ENCODE measurements at regions not wholly inside any gene's neighbourhood (a gene's known extent, or its start where the extent isn't known, plus 50 kb on each side); places are given as distances from the start of the nearest gene placed in this dataset.

DNA sequence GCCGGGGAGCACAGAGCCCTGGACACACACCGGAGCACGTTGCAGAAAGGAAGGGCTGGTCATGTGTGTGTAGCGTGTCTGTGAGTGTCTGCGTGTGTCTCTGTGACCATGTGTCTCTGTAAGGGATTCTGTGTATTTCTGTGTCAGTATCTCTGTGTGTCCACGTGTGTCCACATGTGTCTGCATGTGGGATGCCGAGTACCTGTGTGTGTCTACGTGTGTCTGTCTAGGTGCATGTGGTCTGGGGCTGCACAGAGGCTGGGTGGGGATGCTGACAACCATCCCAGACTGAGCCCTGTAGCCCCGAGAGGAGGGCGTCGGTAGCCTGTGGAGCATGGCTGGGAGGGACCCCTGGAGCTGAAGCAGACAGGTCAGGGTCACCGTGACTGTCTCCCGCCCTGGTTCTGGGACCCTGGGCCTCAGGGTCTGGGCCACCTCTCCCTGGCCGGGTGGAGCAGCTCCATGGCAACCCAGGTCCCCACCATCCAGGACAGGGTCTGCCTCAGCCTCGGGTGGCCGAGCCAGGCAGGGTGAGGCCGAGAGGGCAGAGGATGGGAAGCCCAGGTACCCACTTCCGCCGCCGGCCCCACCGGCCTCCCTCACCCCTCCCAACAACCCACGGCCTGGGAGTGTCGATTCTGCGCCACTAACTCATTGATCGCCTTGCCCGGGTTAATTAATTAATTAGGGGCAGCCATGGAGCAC lies 122.7 kb downstream of the FAM53A start:
- Histone ChIP-seq H3K27ac (ENCODE audit: low read length) (no peak overlapping the region), H3K4me3 (ENCODE audit: control insufficient read depth in 1 of 2, extremely low read depth in 1 of 2, low read length in 1 of 2) (no peak overlapping the region), H3K27me3 (replicated peaks in 1 of 2; ENCODE audit: control insufficient read depth in 2 of 2, extremely low read depth in 1 of 2, insufficient read depth in 2 of 2, low read length in 1 of 2) (peaks cover 0 to 79% of the 10 kb centered on the region in 2 experiments), H3K9me3 (no peaks in the 10 kb centered on the region), H3K4me1 (ENCODE audit: control insufficient read depth in 1 of 2, extremely low read depth in 1 of 2, insufficient read depth in 2 of 2, low read length in 2 of 2) (peaks cover 0 to 6% of the 10 kb centered on the region in 2 experiments), H3K36me3 (ENCODE audit: control insufficient read depth in 2 of 2, extremely low read depth in 1 of 2, insufficient read depth in 1 of 2, low read length in 1 of 2) (no peaks in the 10 kb centered on the region)
- DNase-seq (no peak), ATAC-seq (replicated peaks in 1 of 4) (no peak)
- Mint-ChIP-seq H3K4me3 (no peak overlapping the region), H3K4me1 (peaks cover 3 to 6% (median 3%) of the 10 kb centered on the region in 3 donors), H3K27ac (no peak overlapping the region), H3K36me3 (no peaks in the 10 kb centered on the region), H3K9me3 (no peaks in the 10 kb centered on the region), H3K27me3 (peaks cover 12 to 35% of the 10 kb centered on the region in 2 donors)
- POLR2A ChIA-PET, result no interaction called here
- 77% methylated on average over 14 of the region's 26 CpGs for WGBS (ENCODE audit: insufficient coverage)
- CTCF ChIA-PET, result no interaction called here

DNA sequence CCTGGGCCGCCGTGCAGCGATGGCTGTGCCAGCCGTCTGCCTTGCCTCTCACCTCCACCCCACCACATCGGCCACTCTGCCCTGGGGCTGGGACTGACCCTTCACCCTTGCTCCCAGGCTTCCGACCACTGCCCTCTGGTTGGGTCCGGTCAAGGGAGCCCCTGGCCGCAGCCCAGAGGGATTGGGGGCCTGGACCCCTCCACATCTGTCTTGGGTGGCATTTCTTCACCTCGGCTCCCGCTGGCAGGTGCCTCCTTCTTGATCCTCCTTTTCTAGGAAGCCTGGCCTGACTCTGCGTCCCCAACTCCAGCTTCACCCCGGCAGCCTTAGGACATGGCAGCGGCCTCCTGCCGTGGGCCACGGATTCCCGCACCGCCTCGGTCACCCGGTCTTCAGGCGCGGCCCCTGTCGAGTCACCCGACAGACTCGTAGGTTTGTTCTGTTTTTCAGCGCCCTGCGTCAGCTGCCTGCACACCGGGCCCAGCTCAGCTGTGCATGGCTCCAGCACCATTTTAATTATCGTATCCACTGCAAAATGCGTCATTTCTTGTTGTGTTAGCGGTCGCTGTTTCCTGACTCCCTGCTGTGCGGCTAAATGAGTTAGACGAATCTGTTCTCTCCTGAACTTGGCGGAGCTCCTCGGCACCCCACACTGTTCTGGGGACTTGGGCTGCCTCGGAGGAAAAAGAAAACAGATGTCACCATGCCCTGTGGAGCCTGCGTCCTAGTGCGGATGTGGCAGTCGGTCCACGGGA lies 124.0 kb downstream of the FAM53A start:
- Mint-ChIP-seq H3K4me3 (no peak overlapping the region), H3K9me3 (no peaks in the 10 kb centered on the region), H3K27me3 (peaks cover 10 to 33% of the 10 kb centered on the region in 2 donors), H3K27ac (no peak overlapping the region), H3K4me1 (no peaks in the 10 kb centered on the region), H3K36me3 (no peaks in the 10 kb centered on the region)
- DNase-seq (no peak), ATAC-seq (replicated peaks in 1 of 4) (no peak)
- H3K4me1 ChIP-seq (ENCODE audit: control insufficient read depth in 1 of 2, extremely low read depth in 1 of 2, insufficient read depth in 2 of 2, low read length in 2 of 2), result no peaks in the 10 kb centered on the region
- WGBS (ENCODE audit: insufficient coverage), result 90% methylated on average over 38 of the region's 40 CpGs
- no peaks in the 10 kb centered on the region for H3K9me3 ChIP-seq
- H3K27me3 ChIP-seq (replicated peaks in 1 of 2; ENCODE audit: control insufficient read depth in 2 of 2, extremely low read depth in 1 of 2, insufficient read depth in 2 of 2, low read length in 1 of 2), result peaks cover 0 to 77% of the 10 kb centered on the region in 2 experiments
- ChIA-PET POLR2A (no interaction called here), CTCF (no interaction called here)
- no peak overlapping the region for H3K27ac ChIP-seq (ENCODE audit: low read length)
- no peaks in the 10 kb centered on the region for H3K36me3 ChIP-seq (ENCODE audit: control insufficient read depth in 2 of 2, extremely low read depth in 1 of 2, insufficient read depth in 1 of 2, low read length in 1 of 2)
- H3K4me3 ChIP-seq (ENCODE audit: control insufficient read depth in 1 of 2, extremely low read depth in 1 of 2, low read length in 1 of 2), result no peak overlapping the region

DNA sequence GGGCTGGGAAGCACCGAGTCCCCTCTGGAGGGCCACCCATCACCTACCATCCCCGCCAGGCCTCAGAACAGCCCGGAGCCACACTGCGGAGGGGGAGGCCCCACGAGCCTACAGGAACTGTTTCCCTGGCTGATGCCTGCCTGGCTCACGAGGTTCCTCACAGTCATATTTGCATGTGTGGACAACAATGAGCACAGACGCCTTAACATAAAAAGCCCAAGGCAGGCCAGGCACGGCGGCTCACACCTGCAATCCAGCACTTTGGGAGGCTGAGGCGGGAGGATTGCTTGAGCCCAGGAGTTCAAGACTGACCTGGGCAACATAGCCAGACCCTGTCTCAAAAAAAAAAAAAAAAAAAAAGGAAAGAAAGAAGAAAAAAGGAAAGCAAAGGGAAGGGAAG lies 125.9 kb downstream of the FAM53A start:
- ATAC-seq (replicated peaks in 1 of 4) (no peak), DNase-seq (no peak)
- no peak overlapping the region for H3K27ac Mint-ChIP-seq
- ChIA-PET CTCF (no interaction called here), POLR2A (no interaction called here)
- H3K4me1 Mint-ChIP-seq, result no peaks in the 10 kb centered on the region
- Histone ChIP-seq H3K4me1 (ENCODE audit: control insufficient read depth in 1 of 2, extremely low read depth in 1 of 2, insufficient read depth in 2 of 2, low read length in 2 of 2) (no peaks in the 10 kb centered on the region), H3K27ac (ENCODE audit: low read length) (no peak overlapping the region), H3K27me3 (replicated peaks in 1 of 2; ENCODE audit: control insufficient read depth in 2 of 2, extremely low read depth in 1 of 2, insufficient read depth in 2 of 2, low read length in 1 of 2) (peaks cover 0 to 68% of the 10 kb centered on the region in 2 experiments), H3K9me3 (no peaks in the 10 kb centered on the region), H3K4me3 (ENCODE audit: control insufficient read depth in 1 of 2, extremely low read depth in 1 of 2, low read length in 1 of 2) (no peak overlapping the region), H3K36me3 (ENCODE audit: control insufficient read depth in 2 of 2, extremely low read depth in 1 of 2, insufficient read depth in 1 of 2, low read length in 1 of 2) (no peaks in the 10 kb centered on the region)
- H3K4me3 Mint-ChIP-seq, result no peak overlapping the region
- 66% methylated on average over 7 of the region's 10 CpGs for WGBS (ENCODE audit: insufficient coverage)
- H3K27me3 Mint-ChIP-seq, result peaks cover 16 to 30% of the 10 kb centered on the region in 2 donors
- no peaks in the 10 kb centered on the region for H3K9me3 Mint-ChIP-seq
- H3K36me3 Mint-ChIP-seq, result no peaks in the 10 kb centered on the region

DNA sequence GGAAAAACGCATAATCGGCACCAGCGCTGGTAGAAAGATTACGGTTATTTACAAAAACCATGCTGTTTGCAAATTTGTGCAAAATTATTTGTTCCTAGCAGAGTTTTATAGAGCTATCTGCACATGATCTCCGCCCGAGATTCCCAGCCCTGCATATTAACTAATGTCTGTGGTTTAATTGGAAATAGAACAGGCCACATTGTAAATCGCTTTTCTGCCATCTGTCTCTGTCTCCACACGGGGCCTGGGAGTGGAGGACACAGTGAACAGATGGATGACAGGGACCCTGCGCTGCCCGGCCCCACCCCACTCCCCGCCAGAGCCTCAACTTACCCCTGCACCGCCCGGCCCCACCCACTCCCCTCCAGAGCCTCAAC lies 126.9 kb downstream of the FAM53A start:
- ATAC-seq (replicated peaks in 1 of 4) (no peak), DNase-seq (no peak)
- H3K4me1 ChIP-seq (ENCODE audit: control insufficient read depth in 1 of 2, extremely low read depth in 1 of 2, insufficient read depth in 2 of 2, low read length in 2 of 2), result no peaks in the 10 kb centered on the region
- Mint-ChIP-seq H3K27ac (no peak overlapping the region), H3K36me3 (no peaks in the 10 kb centered on the region), H3K4me3 (no peak overlapping the region), H3K27me3 (peaks cover 16 to 31% of the 10 kb centered on the region in 2 donors), H3K4me1 (no peaks in the 10 kb centered on the region), H3K9me3 (no peaks in the 10 kb centered on the region)
- no peak overlapping the region for H3K27ac ChIP-seq (ENCODE audit: low read length)
- POLR2A ChIA-PET, result no interaction called here
- H3K4me3 ChIP-seq (ENCODE audit: control insufficient read depth in 1 of 2, extremely low read depth in 1 of 2, low read length in 1 of 2), result no peak overlapping the region
- 90% methylated on average over 3 of the region's 13 CpGs for WGBS (ENCODE audit: insufficient coverage)
- peaks cover 0 to 63% of the 10 kb centered on the region in 2 experiments for H3K27me3 ChIP-seq (replicated peaks in 1 of 2; ENCODE audit: control insufficient read depth in 2 of 2, extremely low read depth in 1 of 2, insufficient read depth in 2 of 2, low read length in 1 of 2)
- no peaks in the 10 kb centered on the region for H3K36me3 ChIP-seq (ENCODE audit: control insufficient read depth in 2 of 2, extremely low read depth in 1 of 2, insufficient read depth in 1 of 2, low read length in 1 of 2)
- CTCF ChIA-PET, result no interaction called here
- no peaks in the 10 kb centered on the region for H3K9me3 ChIP-seq

DNA sequence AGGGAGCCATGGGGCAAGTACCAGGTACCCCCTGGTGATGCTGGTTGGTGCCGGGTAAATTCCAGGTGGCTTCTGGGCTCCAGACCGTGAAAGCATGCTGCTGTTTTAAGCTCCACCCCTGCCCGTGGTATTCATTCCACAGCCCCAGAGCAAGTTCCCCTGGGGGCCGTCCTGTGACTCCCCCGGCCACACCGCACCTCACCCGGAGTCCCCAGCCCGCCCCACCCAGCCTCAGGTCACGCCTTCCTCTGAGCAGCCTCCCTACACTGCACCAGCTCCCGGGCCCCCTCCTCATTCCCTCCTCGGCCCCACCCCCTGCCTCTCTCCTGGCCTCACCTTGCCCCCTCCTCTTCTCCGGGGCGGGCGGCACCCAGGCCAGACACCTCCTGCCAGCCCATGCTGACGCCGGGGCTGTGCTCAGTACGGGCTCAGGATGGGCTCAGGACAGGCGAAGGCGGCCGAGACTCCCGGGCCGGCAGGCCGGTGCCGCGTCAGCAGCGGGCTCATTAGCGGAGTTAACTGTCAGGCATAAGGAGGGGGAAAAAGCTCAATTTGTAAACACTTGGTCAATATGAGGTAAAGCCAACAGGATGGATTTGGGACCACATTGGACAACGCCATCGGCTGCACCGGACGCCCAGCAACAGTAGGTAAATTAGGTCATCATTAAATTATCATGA lies 127.4 kb downstream of the FAM53A start:
- no peaks in the 10 kb centered on the region for H3K9me3 ChIP-seq
- H3K36me3 ChIP-seq (ENCODE audit: control insufficient read depth in 2 of 2, extremely low read depth in 1 of 2, insufficient read depth in 1 of 2, low read length in 1 of 2), result no peaks in the 10 kb centered on the region
- peak in 1 of 4 experiments; percentile 22 for ATAC-seq (replicated peaks in 1 of 4)

DNA sequence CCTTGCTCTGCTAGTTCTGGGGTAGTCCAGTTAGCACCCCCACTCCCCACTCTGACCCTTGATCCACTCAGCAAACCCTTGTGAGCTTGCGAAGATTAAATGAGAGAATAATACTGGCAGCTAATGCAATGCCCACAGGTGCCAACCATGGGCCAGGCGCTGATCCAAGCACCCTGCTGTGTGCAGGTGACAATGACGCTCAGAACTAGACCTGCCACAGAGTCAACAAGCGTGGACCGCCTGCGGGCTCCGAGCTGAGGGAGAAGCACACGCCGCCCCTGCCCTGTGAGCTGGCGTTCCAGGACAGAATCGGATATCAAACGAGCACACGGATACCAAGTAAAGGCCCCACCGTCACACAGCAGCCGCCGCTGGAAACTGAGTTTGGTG lies 129.2 kb downstream of the FAM53A start:
- Mint-ChIP-seq H3K27me3 (peaks cover 12 to 21% of the 10 kb centered on the region in 2 donors), H3K9me3 (no peaks in the 10 kb centered on the region), H3K4me1 (no peaks in the 10 kb centered on the region), H3K4me3 (no peak overlapping the region), H3K27ac (no peak overlapping the region), H3K36me3 (no peaks in the 10 kb centered on the region)
- DNase-seq (no peak), ATAC-seq (replicated peaks in 1 of 4) (no peak)
- no peaks in the 10 kb centered on the region for H3K36me3 ChIP-seq (ENCODE audit: control insufficient read depth in 2 of 2, extremely low read depth in 1 of 2, insufficient read depth in 1 of 2, low read length in 1 of 2)
- H3K9me3 ChIP-seq, result no peaks in the 10 kb centered on the region
- ChIA-PET CTCF (no interaction called here), POLR2A (no interaction called here)
- no peak overlapping the region for H3K4me3 ChIP-seq (ENCODE audit: control insufficient read depth in 1 of 2, extremely low read depth in 1 of 2, low read length in 1 of 2)
- H3K27me3 ChIP-seq (replicated peaks in 1 of 2; ENCODE audit: control insufficient read depth in 2 of 2, extremely low read depth in 1 of 2, insufficient read depth in 2 of 2, low read length in 1 of 2), result peaks cover 0 to 64% of the 10 kb centered on the region in 2 experiments
- WGBS (ENCODE audit: insufficient coverage), result 89% methylated on average over 13 of the region's 16 CpGs
- no peak overlapping the region for H3K27ac ChIP-seq (ENCODE audit: low read length)
- H3K4me1 ChIP-seq (ENCODE audit: control insufficient read depth in 1 of 2, extremely low read depth in 1 of 2, insufficient read depth in 2 of 2, low read length in 2 of 2), result no peaks in the 10 kb centered on the region

More for the DNA sequence above, 127.4 kb downstream of the FAM53A start:
- ChIA-PET POLR2A (no interaction called here), CTCF (no interaction called here)
- DNase-seq, result no peak
- Histone ChIP-seq H3K4me1 (ENCODE audit: control insufficient read depth in 1 of 2, extremely low read depth in 1 of 2, insufficient read depth in 2 of 2, low read length in 2 of 2) (no peaks in the 10 kb centered on the region), H3K27me3 (replicated peaks in 1 of 2; ENCODE audit: control insufficient read depth in 2 of 2, extremely low read depth in 1 of 2, insufficient read depth in 2 of 2, low read length in 1 of 2) (peaks cover 0 to 60% of the 10 kb centered on the region in 2 experiments), H3K4me3 (ENCODE audit: control insufficient read depth in 1 of 2, extremely low read depth in 1 of 2, low read length in 1 of 2) (no peak overlapping the region), H3K27ac (ENCODE audit: low read length) (no peak overlapping the region)
- WGBS (ENCODE audit: insufficient coverage), result 42% methylated on average over 24 of the region's 31 CpGs
- no peaks in the 10 kb centered on the region for H3K36me3 Mint-ChIP-seq
- H3K27ac Mint-ChIP-seq, result no peak overlapping the region
- H3K4me3 Mint-ChIP-seq, result no peak overlapping the region
- H3K4me1 Mint-ChIP-seq, result no peaks in the 10 kb centered on the region
- H3K9me3 Mint-ChIP-seq, result no peaks in the 10 kb centered on the region
- H3K27me3 Mint-ChIP-seq, result peaks cover 16 to 26% of the 10 kb centered on the region in 2 donors
